Fibroblast of villous mesenchyme (primary cell): ENCODE measurements at regions not wholly inside any gene's neighbourhood (a gene's known extent, or its start where the extent isn't known, plus 50 kb on each side); places are given as distances from the start of the nearest gene placed in this dataset.

Experiments
- DNase-seq: peaks from one replicate; pipeline ENCODE4 v3.0.0-alpha.2; 2010; ENCODE audit warnings: low read depth
- H3K4me3 ChIP-seq: 2 replicates; pipeline ENCODE4 v1.5.1; 2011; ENCODE audit warnings: low read depth, mild to moderate bottlenecking, low read length
- TF ChIP-seq, protein P1 (sequence below): IDR thresholded peaks from 2 replicates; pipeline ENCODE4 v1.5.1; 2012; ENCODE audit warnings: low read depth, mild to moderate bottlenecking, low read length; ENCODE audit not compliant: insufficient read depth

DNA sequence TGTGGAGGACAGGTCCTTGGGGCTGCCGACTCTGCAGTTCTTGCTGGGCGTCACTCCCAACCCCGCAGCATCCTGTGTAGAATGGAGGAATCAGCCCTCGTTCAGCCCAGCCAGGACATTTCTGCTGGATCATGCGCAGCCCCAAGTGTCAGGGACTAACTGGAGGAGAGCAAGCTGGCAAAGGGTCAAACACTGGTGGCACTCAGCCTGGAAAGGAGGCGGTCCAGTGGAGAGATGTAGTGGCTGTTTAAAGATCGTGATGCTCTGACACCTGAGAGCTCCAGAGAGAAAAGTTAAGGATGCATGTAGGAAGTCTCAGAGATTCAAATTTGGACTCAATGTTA is 63.6 kb upstream of the SH3RF3 start:
- TF ChIP-seq, protein P1, sequence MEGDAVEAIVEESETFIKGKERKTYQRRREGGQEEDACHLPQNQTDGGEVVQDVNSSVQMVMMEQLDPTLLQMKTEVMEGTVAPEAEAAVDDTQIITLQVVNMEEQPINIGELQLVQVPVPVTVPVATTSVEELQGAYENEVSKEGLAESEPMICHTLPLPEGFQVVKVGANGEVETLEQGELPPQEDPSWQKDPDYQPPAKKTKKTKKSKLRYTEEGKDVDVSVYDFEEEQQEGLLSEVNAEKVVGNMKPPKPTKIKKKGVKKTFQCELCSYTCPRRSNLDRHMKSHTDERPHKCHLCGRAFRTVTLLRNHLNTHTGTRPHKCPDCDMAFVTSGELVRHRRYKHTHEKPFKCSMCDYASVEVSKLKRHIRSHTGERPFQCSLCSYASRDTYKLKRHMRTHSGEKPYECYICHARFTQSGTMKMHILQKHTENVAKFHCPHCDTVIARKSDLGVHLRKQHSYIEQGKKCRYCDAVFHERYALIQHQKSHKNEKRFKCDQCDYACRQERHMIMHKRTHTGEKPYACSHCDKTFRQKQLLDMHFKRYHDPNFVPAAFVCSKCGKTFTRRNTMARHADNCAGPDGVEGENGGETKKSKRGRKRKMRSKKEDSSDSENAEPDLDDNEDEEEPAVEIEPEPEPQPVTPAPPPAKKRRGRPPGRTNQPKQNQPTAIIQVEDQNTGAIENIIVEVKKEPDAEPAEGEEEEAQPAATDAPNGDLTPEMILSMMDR = no peak
- H3K4me3 ChIP-seq = no peak overlapping the region

DNA sequence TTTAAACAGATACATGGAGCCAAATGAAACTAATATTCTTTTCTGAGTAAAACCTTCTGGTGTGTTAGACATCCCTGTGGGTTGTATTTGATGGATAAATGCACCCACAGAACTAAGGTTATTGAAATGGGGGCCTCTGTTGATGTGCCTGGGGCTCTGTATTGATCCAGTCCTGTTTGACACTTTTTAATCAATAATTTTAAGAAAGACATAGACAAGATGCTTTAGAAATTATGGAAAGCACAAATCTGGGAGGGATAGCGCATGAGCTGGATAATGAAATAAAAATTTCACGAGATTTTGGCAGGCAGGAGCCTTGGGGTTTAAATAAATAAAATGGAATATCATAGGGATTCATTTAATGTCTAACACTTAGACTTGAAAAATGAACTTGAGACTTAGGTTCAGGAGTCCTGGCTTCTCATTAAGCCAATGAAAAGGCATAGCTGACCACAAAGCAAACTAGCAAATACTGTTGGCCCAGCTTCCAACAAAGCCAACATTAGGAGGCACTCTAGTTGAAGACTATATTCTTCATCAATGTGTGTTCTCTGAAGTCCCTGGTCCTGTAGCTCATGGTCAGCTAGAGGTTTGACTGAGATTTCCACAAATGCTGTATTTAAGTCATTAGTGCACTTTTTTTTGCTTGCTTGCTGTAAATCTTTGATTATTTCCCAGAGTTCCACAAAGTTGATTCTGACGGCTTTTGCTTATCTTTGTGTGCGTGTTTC is 64.2 kb upstream of the SH3RF3 start:
- no peak overlapping the region for H3K4me3 ChIP-seq
- no peak for DNase-seq
- TF ChIP-seq, protein P1 = no peak

More for the DNA sequence above, 63.6 kb upstream of the SH3RF3 start:
- DNase-seq = no peak

DNA sequence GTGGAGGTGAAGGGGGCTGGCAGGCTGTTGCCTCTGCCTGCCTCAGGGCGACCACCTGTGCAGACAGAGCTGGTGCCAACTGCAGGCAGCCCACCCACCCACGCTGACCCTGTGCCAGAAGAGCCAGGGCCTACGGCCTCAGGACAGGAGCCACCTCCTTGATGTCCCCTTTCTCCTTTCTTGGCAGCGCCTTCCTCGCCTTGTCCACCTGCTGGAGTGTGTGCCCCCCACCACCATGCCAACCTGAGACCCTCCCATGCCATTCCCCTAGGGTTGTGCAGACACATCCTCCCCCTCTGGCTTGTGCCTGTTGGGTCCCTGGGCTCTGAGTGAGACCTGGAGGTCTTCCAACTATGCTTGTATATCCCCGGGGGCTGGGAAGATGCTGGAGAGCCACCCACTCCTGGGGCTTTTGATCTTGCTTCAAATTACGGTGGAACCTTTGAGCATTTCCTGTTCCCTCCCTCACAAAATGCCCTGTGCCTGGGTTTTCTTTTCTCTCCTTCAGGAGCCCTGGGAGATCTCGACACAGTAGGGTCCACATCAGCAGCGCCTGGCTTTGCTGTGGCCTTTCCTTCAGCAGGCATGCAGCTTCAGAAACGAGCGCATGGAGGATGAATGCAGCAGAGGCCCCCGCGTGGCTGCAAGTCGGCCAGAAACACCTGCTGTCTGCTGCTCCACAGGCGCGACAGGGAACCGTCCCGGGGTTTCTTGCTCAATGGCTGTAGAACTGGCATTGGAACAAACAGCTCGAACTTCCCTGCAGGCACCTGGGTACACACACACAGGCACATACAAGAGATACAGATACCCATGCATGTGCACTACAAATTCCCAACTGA is 65.9 kb upstream of the SH3RF3 start:
- no peak overlapping the region for H3K4me3 ChIP-seq
- TF ChIP-seq, protein P1 = no peak
- no peak for DNase-seq

DNA sequence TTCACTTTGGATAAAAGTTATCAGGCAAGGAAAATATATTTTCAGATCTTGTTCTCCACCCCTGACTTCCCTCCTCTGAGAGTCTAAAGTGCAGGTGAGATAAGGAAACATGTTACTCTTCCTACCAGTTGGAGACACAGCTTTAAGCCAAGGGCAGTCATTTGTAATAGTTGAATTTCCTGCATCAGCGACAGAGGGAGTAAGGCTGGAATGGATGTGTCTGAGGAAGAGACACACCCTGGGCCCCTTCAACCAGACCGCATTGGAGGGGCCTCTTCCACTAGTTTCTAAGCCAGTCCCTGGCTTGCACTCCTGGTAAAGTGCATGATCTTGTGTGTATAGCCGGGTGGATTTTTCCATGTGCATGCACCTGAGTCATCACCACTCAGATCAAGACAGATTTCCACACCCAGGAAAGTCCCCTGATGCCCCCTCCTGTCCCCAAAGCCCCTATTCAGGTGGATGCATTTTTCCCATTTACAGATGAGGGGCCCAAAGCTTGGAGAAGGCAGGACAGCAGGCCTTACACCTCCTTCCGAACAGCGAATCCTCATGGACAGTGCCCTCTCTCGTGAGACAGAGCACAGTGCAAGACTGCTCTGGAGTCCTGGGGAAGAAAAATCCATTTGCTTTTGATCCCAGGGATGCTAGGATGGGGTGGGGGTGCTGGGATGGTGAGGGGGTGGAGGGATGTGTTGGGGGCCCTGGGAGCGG is 66.7 kb upstream of the SH3RF3 start:
- DNase-seq = no peak
- no peak overlapping the region for H3K4me3 ChIP-seq

DNA sequence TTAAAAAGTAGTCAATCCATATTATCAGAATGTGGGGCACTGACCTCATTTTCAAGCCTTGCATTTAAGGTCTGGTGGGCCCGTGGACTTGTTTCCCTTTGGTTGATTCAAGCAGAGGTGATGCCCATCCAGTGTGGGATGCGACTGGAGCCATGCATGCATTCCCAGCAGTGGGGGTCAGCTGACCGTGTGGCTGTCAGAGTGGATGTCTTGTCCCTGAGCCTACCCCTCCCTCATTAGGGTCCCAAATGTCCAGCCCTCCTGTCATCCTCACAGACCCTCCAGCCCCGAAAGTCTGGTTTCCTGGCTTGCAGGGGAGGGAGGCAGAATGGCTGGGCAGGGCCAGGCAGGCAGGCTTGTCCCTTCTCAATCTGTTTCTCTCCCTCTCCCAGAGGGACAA is 67.3 kb upstream of the SH3RF3 start:
- TF ChIP-seq, protein P1 = no peak
- H3K4me3 ChIP-seq = no peak overlapping the region
- DNase-seq = no peak

More for the DNA sequence above, 66.7 kb upstream of the SH3RF3 start:
- TF ChIP-seq, protein P1 = no peak

DNA sequence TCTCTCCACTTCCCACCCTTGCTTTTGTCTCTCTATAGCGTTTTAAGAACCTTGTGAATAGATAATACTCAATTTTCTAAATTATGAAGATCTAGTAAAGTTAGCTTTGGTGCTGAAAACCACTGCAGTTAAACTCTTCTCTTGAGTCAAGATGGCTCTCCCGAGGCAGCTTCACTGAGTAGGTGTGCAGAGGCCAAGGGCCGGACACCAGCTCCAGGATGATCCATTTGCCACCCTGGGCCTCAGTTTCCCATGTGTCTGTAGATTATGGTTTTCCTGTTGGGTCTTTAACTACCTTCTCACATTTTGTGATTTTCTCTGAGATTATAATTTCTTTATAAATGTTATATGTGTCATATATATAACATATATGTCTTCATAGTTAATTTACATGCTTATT is 68.5 kb upstream of the SH3RF3 start:
- TF ChIP-seq, protein P1 = no peak
- DNase-seq = no peak
- H3K4me3 ChIP-seq = no peak overlapping the region
